HG02943 (cell line): ENCODE measurements at regions not wholly inside any gene's neighbourhood (a gene's known extent, or its start where the extent isn't known, plus 50 kb on each side); places are given as distances from the start of the nearest gene placed in this dataset.
"Not testable (repeated sequence)": the region's sequence is repeated elsewhere in the genome, so short reads cannot be mapped to it uniquely, and the experiment has no call there.

ENCODE experiments used
- ATAC-seq: cut with Tn5 transposase; IDR thresholded peaks from one replicate; pipeline ENCODE4 v1.9.1; 2021; ENCODE audit warnings: mild to moderate bottlenecking, low read depth, moderate library complexity; ENCODE audit not compliant: unreplicated experiment

DNA sequence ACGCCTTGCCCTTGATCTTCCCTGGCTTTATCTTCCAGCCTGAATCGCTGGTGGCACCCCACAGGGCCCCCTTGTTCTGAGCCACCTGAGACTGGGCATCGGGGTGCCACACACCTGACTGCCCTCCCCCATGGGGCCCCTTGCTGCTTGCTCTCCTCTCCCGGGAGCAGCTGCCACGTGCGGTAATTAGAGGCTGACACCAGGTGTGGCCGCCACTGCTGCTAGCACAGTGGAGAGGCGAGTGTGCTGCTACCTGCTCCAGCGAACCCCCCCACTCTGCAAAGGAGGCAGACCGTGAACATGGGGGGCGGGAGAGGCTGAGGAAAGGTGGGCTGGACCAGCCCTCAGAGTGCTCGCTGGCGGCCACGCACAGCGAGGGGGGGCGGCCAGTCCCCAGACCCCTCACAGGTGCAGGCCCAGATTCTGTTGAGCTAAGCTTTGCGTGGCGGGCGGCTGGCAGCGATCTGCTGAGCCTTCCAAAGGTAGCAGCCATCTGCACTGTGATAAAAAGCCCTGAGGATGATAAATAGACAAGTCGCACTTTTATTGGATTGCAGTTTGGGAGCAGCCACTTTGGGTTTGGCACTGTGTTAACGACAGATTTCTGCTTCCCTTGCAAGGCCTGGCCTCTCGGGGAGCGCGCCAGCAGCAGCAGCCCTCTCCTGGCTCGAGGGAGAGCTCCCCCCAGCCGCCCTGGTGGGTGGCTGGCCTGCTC lies 167.9 kb upstream of the GSE1 start:
- ATAC-seq = no peak

DNA sequence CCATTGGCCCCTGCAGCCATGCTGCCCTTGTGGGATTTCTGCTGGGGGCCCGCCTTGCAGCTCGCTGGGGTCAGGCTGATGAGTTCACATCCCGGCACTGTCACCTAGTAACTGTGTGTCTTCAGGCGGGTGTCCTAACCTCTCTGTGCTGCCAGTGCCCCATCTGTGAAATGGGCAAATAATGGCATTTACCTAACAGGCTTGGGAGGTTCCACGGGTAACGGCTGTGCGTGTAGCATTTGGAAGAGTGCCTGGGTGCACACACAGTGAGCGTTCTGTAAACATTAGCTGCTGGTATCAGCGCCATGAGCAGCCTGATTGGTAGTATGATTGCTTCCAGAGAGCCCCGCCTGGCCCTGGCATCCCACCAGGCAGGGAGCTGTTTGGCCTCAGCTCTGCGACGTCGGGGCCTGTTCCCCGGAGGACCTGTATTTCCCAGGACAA lies 167.3 kb upstream of the GSE1 start:
- ATAC-seq = no peak

DNA sequence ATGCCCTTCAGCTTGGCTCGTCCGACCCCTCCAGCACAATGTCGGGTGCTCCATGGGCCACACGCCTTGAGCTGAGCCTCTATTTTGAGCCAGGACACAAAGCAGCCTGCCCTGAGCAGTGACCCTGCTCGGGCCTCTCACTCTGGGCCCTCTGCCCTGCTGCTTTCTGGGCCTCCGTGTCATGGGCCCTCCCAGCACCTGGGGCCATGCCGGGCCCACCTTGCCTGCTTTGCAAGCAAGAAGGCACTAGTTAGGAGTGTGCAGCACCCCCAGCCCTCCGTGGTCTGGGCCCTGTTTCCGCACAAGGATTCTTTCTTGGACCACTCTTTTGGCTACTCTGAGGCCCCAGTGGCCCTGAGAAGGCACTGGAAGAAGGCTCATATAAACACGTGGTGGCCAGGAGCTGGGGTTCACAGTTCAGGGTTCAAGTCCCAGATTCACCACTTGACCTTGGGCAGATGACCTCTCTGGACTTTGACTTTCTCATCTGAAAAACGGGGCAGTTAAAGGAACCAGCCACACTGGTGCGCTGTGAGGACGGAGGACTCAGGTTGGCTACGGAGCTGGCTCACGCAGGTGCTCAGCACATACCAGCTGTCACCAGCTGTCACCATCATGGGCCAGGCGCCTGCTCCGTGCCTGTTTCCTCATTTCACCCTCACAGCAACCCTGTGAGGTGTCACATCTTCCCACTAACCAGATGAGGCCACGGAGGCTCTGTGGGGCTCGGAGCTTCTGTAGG lies 166.0 kb upstream of the GSE1 start:
- no peak for ATAC-seq

DNA sequence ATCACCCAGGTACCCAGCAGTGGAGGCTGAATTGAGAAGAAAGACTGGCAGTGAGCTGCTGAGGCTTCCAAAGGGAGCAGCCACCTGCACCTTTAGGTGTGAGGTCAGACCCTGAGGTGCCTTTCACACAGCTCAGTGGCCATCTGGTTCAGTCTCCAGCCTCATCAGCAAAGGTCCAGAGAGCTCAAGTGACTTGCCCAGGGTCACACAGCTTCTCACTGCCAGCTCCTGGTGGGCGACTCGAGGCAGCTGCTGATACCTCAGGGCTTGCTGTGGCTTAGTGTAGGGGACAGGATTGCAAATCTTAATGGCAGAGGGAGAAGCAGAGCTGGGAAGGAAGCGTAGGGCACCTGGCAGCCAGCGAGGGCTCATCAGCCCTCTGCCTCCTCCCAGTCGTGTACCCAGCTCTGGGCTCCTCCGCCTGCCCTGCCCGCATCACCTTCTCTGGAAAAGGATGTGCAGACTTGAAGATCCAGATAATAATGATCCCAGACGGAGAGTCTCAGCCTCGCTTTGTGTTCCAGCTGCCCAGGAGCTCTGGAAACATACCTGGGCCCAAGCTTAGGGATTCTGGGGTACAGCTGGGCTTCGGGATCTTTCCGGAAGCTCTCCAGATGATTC lies 165.3 kb upstream of the GSE1 start:
- no peak for ATAC-seq

DNA sequence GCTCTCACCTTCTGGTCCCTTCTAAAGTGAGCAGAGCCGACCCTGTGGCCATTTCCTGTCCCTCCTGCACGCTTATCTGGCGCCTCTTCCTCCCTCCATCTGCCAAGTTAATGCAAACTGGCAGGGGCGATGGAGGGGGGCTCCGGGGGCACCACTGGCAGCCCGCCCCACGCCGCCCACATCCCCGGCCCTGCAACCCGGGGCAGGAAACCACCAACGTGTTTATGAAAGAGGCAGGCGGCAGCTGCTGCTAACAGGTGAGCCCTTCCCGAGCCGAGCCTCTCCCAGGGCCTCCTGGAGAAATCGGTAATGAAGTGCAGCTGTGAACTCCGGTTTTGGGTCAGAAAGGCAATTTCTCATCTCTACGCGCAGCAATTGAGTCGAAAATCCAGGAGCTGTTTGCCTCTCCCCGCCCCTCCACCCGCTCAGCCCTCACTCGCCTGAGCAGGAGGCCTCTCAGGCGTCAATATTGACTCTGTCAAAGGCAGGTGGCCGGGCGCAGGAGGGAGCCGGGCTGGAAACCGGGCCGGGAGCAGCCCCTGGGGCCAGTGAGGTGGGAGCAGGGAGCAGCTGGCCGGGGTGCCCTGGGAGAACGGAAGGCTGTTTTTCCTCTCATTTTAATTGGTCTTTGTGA lies 164.4 kb upstream of the GSE1 start:
- ATAC-seq = no peak

DNA sequence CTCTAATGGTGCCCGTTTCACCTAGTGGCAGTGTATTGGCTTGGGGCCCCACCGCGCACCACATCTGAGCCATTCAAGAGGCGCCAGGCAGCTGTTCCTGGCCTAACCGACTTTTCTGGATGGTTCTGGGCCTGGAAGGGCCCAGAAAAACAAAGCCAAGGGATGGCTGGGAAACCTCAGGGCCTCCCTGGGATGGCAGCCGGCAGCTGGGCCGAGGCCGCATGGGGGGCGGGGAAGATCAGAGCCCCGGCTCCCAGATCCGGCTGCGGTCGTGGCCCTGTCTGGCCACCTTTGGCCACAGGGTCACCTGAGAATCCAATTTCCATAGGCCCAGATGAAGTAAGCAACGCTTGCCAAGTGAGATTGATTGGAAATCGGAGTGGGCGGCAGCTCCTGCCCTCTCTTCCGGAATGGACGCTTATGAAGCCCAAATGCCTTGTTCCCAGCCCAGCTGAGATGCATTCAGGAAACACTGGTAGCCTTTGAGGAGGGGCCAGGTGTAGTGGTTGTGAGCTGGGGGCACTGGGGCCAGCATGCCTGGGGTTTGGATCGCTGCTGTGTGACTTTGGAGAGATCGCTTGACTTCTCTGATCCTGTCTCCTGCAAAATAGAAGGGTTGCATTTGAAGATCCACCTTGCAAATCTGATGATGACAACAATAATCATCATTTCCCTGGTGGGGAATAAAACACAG lies 163.8 kb upstream of the GSE1 start:
- ATAC-seq = no peak

DNA sequence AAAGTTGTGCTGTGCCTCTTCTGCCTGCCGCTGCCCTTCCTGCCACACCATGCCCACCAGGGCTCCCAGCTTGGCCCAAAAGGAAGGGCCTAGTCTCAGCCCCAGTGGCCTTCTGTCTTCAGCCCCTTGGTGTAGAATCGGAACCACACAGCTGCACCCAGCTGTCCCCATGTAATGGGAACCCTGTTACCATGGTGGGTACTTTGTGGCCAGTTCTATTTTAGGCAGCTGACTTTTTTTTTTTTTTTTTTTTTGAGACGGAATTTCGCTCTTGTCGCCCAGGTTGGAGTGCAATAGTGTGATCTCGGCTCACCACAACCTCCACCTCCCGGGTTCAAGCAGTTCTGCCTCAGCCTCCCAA lies 163.3 kb upstream of the GSE1 start:
- no peak for ATAC-seq

DNA sequence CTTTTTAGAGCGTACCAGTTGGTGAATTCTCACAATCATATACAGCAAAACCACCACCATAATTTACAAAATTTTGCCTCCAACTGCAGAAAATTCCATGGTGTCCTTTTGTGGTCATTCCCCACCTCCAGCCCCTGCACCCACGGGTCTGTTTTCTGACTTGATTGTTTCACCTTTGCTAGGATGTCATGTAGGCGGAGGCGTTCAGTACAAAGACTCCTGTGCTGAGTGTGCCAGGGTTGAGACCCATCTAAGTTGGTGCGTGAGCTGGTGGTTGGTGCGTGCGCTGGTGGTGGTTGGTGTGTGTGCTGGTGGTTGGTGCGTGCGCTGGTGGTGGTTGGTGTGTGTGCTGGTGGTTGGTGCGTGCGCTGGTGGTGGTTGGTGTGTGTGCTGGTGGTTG lies 162.0 kb upstream of the GSE1 start:
- not testable (repeated sequence) for ATAC-seq

DNA sequence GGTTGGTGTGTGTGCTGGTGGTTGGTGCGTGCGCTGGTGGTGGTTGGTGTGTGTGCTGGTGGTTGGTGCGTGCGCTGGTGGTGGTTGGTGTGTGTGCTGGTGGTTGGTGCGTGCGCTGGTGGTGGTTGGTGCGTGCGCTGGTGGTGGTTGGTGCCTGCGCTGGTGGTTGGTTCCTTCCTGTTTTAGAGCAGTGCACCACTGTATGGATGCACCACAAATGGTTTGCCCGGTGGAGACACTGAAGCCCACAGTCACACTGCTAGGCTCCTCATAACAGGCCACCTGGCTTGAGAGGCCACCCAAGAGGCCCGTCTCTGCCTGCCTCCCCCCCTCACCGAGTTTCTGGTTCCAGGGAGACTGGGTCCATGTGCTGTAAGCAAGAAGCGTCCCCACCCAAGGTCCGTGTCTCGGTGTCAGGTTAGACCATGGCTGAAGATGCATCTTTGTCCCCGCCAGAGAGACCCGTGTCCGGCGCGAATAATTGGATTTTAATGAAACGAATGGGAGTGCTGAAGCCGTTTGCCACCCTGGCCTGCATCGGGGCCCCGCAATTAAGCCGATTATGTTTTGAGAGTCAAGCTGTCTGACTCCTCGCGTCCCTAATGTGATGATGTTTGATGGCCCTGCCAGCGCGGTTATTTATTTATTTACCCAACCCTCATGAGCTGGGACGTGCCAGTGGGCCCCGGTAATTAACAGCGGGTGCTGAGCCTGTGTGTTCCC lies 161.3 kb upstream of the GSE1 start:
- no peak for ATAC-seq

DNA sequence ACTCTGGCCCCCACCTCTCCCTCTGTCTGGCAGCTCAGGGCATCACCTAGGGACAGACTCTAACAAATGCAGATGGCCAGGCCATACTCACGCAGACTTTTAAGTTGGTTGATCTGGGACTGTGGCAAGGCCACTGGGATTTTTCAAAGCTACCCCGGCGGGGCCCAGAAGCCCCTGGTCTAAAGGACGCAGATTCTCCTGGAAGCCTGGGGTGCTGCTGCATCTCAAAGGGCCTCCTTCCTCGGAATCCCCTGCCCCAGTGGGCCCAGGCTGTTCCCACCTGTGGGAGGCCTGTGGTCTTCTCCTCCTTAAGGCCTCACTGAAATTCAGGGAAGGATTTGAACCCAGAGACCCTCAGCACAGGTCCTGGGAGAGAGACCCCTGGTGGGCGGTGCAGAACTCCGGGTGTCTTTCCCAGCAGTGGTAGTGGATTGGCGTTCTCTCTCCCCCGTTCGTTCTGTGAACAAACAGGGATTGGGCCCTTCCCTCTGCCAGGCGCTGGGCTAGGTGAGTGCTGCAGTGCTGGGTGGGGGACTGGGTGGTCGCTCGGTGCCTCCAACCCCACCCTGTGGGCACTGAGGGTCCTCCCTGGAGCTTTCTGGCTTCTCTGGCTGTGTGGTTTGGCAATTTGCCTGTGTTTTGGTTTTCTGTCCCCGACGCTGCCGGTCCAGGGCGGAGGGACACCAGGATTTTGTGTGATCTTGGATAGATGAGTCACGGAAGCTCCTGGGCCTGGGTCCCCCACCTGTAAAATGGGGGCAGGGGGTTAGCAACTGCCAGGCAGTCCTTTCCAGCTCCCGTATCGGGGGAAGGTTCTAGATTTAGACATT lies 160.5 kb upstream of the GSE1 start:
- no peak for ATAC-seq

DNA sequence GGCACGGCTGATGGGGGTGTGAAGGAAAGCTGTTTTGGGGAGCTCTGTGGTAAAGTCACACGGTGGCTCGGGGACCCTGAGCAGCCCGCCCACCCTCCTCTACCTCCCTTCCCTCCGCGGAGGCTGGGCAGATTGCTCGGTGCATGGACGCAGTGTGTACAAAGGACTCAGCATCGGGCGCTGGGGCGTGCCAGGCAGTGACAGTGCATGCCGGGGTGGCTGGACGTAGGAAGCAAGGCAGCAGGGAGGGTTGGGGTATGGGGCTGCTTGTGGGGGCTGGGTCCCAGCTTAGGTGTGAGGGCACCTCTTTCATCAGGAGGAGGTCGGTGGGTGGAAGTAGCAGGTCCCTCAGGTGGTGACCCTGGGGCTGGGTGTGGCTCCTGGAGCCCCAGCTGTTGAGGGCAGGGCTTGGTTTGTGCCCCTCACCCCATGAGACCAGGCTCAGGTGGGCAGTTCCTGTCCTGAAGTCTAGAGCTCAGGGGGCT lies 159.9 kb upstream of the GSE1 start:
- no peak for ATAC-seq

DNA sequence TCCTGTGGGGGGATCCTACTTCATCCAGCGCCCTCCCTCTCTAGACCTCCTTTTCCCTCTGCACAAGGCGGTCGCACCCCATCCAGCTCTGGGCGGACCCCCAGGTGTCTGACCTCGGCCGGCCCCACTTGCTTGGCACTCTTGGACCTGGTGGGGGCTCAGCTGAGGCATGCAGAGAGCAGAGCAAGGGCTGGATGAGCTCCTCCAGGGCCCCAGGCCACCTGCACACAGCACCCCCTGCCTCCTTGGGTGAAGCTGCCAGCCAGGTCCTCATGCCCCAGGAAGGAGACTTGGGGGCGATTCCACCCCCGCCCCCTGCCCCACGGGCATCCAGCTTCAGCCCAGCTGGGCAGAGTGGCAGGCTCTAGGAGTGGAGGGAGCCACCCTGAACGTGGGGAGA lies 159.4 kb upstream of the GSE1 start:
- ATAC-seq = no peak

DNA sequence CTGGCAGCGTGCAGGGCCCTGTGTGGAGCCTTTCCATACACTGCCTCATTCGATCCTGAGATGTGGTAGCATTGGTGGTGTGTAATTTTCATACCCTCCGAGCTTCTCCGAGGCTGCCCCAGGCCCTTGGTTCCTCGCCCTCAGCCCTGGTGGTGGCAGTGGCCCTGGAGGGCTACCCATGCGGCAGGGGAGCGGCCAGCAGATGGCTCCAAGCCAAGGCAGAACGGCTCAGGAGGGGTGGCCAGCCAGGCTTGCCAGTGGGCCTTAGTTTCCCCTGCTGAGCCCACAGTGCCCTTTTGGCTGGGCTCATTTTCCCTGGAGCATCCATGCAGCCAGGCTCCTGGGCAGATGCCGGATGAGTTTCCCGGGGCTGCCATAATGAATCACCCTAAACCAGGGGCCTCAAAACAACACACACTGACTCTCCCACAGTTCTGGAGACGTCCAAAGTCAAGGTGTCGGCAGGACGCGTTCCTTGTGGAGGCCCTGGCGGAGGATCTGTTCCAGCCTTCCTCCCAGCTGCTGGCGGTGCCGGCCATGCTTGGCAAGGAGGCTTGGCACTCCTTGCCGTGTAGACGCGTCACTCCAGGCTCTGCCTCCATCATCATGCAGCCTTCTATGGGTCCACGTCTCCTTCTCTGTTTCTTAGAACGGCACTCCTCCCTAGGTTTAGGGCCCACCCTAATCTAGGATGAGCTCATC lies 158.8 kb upstream of the GSE1 start:
- no peak for ATAC-seq

DNA sequence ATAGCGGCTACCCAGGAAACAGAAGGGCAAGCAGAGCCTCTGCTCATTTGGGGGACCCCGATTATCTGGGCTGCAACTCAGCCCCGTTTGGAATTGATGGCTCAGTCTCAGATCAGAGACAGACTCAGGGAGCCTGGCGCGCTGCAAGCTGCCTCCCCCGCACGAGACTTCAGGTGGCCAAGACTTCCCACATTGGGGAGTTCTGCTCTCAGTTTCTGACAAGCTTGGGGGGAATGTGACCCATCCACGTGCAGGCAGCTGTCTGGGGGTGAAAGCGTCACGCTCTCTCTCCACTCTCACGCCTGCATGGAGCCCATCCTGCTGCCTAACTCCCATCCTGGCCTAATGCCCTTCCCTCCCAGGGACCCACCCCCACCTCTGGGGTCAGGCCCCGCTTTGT lies 157.6 kb upstream of the GSE1 start:
- ATAC-seq = no peak

DNA sequence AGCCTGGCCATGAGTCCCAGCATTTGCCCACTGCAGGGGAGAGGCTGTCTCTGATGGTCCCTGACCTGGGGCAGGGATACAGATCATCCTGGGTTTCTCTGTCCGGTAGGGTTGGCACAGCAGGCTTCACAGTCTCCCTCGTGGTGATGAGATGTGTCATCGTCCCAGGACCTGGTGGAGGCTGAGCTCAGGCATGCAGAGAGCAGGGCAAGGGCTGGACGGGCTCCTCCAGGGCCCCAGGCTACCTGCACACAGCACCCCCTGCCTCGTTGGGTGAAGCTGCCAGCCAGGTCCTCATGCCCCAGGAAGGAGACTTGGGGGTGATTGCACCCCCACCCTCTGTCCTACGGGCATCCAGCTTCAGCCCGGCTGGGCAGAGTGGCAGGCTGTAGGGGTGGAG lies 155.8 kb upstream of the GSE1 start:
- no peak for ATAC-seq

DNA sequence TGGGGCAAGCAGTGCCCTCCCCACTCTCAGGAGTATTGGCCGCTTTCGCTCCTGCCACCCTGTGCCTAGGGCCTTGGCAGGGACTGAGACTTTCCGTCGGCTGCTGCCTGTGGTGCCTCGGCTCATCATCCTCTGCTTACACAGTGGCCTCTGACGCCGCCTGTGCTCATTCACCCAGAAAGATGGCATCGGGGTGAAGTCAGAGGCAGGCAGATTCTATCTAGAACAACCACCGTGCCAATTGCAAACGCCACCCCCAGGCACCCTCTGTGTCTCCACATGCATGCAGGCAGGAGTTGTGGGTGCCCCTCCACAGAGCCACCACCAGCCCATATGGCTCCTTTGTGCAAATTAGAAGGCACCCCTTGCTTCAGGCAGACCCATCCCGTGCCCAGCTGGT lies 154.2 kb upstream of the GSE1 start:
- no peak for ATAC-seq

DNA sequence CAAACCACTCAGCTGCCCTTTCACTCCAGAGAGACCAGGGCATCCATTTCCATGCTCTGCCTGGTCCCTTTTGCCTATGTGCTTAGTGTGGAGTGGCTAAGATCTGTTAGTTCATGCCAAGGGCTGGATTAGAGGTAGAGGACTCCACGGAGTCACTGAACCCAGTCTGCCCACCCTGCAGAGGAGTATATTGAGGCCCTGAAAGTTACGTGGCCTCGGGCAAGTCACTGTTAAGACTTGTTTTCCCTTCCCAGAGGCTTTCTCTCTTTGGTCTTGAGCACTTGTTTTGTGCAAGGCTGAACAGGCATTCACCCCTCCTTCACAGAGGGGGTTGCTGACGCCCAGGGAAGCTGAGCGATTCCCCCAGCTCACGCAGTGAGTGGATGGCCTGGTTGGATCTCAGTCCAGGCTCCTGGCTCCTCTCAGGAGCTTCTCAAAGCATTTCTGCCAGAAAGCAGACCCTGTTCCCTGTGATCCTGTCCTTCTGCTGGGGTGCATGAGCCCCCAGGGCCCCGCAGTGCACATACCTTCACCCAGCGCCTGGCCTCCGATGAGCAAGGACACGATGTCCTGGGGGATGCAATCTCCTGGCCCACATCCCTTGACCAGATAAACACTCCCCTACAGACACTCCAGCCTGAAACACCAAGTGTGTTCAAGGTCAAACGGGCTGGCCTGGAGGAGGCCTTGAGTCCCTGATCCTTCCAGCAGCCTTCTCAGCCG lies 153.4 kb upstream of the GSE1 start:
- ATAC-seq = no peak
